SK-N-SH (cell line): ENCODE measurements at regions not wholly inside any gene's neighbourhood (a gene's known extent, or its start where the extent isn't known, plus 50 kb on each side); places are given as distances from the start of the nearest gene placed in this dataset.

Source experiments
- CTCF ChIA-PET: fragments of 300-600, 350-600 bp; formaldehyde crosslinking; extraction: SDS; loops from one replicate; lab custom pipeline; 2021; lab: Yijun Ruan, JAX
- POLR2A ChIA-PET: fragments of 350-600 bp; sonication (Branson Sonifier 250); formaldehyde crosslinking; extraction: SDS; loops from one replicate; lab custom pipeline; 2020; ENCODE audit warnings: antibody characterized with exemption, inconsistent platforms; lab: Yijun Ruan, JAX
- DNase-seq: peaks from one replicate; pipeline ENCODE4 v3.0.0; 2012
- H2AFZ ChIP-seq: fragments of 200-600 bp; sonication (generic); 2 replicates; pipeline ENCODE4 v1.8.1; 2016; ENCODE audit warnings: antibody characterized with exemption, mild to moderate bottlenecking, low read depth
- H3F3A ChIP-seq: fragments of 200-600 bp; sonication (generic); replicated peaks from 2 replicates; pipeline ENCODE3; 2016; ENCODE audit warnings: antibody characterized with exemption, mild to moderate bottlenecking; ENCODE audit not compliant: insufficient read depth
- H3K27ac ChIP-seq, 2 experiments: fragments of 200-500 bp in 1 of 2; fragments of 200-600 bp in 1 of 2; sonication (Bioruptor generic) in 1 of 2; sonication (generic), shearing (Covaris generic) in 1 of 2; 2 replicates each; pipeline versions ENCODE4 v1.5.1 to v1.6.1; 2014 to 2016; ENCODE audit warnings: low read depth in 2 of 2, inconsistent platforms in 1 of 2, low read length in 1 of 2, mild to moderate bottlenecking in 1 of 2, mixed read lengths in 1 of 2
- H3K27me3 ChIP-seq: fragments of 200-600 bp; sonication (generic), shearing (Covaris generic); 2 replicates; pipeline ENCODE4 v1.6.1; 2016; ENCODE audit warnings: mixed run types; ENCODE audit not compliant: insufficient read depth
- H3K36me3 ChIP-seq, 2 experiments: fragments of 200-500 bp in 1 of 2; fragments of 200-600 bp in 1 of 2; sonication (Bioruptor generic) in 1 of 2; sonication (generic) in 1 of 2; replicated peaks in 1 of 2; 2 replicates each; pipeline versions ENCODE3 to v1.5.1; 2014 to 2016; ENCODE audit warnings: low read length in 1 of 2, mild to moderate bottlenecking in 1 of 2; ENCODE audit not compliant: insufficient read depth in 2 of 2, control insufficient read depth in 1 of 2
- H3K4me1 ChIP-seq, 2 experiments: fragments of 200-500 bp in 1 of 2; fragments of 200-600 bp in 1 of 2; sonication (Bioruptor generic) in 1 of 2; sonication (generic), shearing (Covaris generic) in 1 of 2; 2 replicates each; pipeline versions ENCODE4 v1.5.1 to v1.6.1; 2014 to 2016; ENCODE audit warnings: low read depth in 1 of 2, low read length in 1 of 2, mixed run types in 1 of 2; ENCODE audit not compliant: insufficient read depth in 2 of 2, control insufficient read depth in 1 of 2
- H3K4me2 ChIP-seq: fragments of 200-600 bp; sonication (generic), shearing (Covaris generic); 2 replicates; pipeline ENCODE4 v1.6.1; 2017; ENCODE audit warnings: mixed run types
- H3K4me3 ChIP-seq, 2 experiments: fragments of 200-500 bp in 1 of 2; fragments of 200-600 bp in 1 of 2; sonication (Bioruptor generic) in 1 of 2; sonication (generic), shearing (Covaris generic) in 1 of 2; 2 replicates each; pipeline versions ENCODE4 v1.5.1 to v1.8.1; 2014 to 2016; ENCODE audit warnings: low read depth in 2 of 2, inconsistent platforms in 1 of 2, low read length in 1 of 2, mild to moderate bottlenecking in 1 of 2, mixed read lengths in 1 of 2, moderate library complexity in 1 of 2
- H3K79me2 ChIP-seq: fragments of 200-600 bp; sonication (generic); 2 replicates; pipeline ENCODE4 v1.8.1; 2017; ENCODE audit warnings: mild to moderate bottlenecking; ENCODE audit not compliant: insufficient read depth
- H3K9ac ChIP-seq: fragments of 200-600 bp; sonication (generic); 2 replicates; pipeline ENCODE4 v1.6.1; 2017; ENCODE audit warnings: mixed run types
- H3K9me2 ChIP-seq: fragments of 200-600 bp; sonication (generic); 2 replicates; pipeline ENCODE4 v1.6.1; 2017; ENCODE audit warnings: mixed run types
- H3K9me3 ChIP-seq: fragments of 200-600 bp; sonication (generic); 2 replicates; pipeline ENCODE4 v1.6.1; 2017; ENCODE audit warnings: mixed run types, mild to moderate bottlenecking, moderate library complexity
- H4K20me1 ChIP-seq: fragments of 200-600 bp; sonication (generic); 2 replicates; pipeline ENCODE4 v1.6.1; 2017; ENCODE audit warnings: mild to moderate bottlenecking, mixed run types; ENCODE audit not compliant: insufficient read depth
- CHD2 ChIP-seq: fragments of 150-350 bp; IDR thresholded peaks from 2 replicates; pipeline ENCODE4 v1.6.1; 2018; ENCODE audit warnings: low read length; ENCODE audit not compliant: partially characterized antibody
- EZH2phosphoT487 ChIP-seq: fragments of 200-600 bp; sonication (generic); IDR thresholded peaks from 2 replicates; pipeline ENCODE4 v1.6.1; 2017; ENCODE audit warnings: low read depth, mixed run types, mild to moderate bottlenecking, antibody characterized with exemption, moderate library complexity, borderline replicate concordance
- FOXJ3 ChIP-seq: sonication (generic); formaldehyde crosslinking; IDR thresholded peaks from 2 replicates; pipeline ENCODE4 v1.5.1; 2020; ENCODE audit warnings: mild to moderate bottlenecking, missing genetic modification reagents
- GATA2 ChIP-seq: sonication (generic); formaldehyde crosslinking; IDR thresholded peaks from 2 replicates; pipeline ENCODE4 v1.5.0; 2020; ENCODE audit warnings: mild to moderate bottlenecking, missing genetic modification reagents
- IRF3 ChIP-seq: fragments of 150-350 bp; IDR thresholded peaks from 2 replicates; pipeline ENCODE4 v1.6.1; 2016; ENCODE audit warnings: mild to moderate bottlenecking, low read depth, low read length
- JUND ChIP-seq: IDR thresholded peaks from 2 replicates; pipeline ENCODE4 v1.4.0; 2012
- MXI1 ChIP-seq: IDR thresholded peaks from 2 replicates; pipeline ENCODE4 v1.6.1; 2012; ENCODE audit warnings: mild to moderate bottlenecking, low read depth, low read length, improper control_type of control experiment
- NRF1 ChIP-seq: IDR thresholded peaks from 2 replicates; pipeline ENCODE4 v1.6.1; 2012; ENCODE audit warnings: low read depth, mild to moderate bottlenecking, low read length
- POLR2AphosphoS5 ChIP-seq: IDR thresholded peaks from 2 replicates; pipeline ENCODE4 v1.6.1; 2012; ENCODE audit warnings: low read depth, low read length
- RAD21 ChIP-seq: IDR thresholded peaks from 2 replicates; pipeline ENCODE4 v1.6.1; 2012; ENCODE audit warnings: mild to moderate bottlenecking, low read length
- RCOR1 ChIP-seq: fragments of 150-350 bp; IDR thresholded peaks from 2 replicates; pipeline ENCODE4 v1.6.1; 2017; ENCODE audit warnings: antibody characterized with exemption, low read length
- REST ChIP-seq: IDR thresholded peaks from 2 replicates; pipeline ENCODE4 v1.6.1; 2012; ENCODE audit warnings: mild to moderate bottlenecking, low read depth, low read length, moderate library complexity
- RFX5 ChIP-seq: IDR thresholded peaks from 2 replicates; pipeline ENCODE4 v1.6.1; 2012; ENCODE audit warnings: mild to moderate bottlenecking, improper control_type of control experiment, low read length
- SIN3A ChIP-seq: IDR thresholded peaks from 2 replicates; pipeline ENCODE4 v1.6.1; 2012; ENCODE audit warnings: low read depth, mild to moderate bottlenecking, low read length, moderate library complexity, borderline replicate concordance
- SMC3 ChIP-seq: IDR thresholded peaks from 2 replicates; pipeline ENCODE4 v1.6.1; 2012; ENCODE audit warnings: low read depth, low read length, improper control_type of control experiment
- TAF1 ChIP-seq: IDR thresholded peaks from 2 replicates; pipeline ENCODE4 v1.6.1; 2012; ENCODE audit warnings: low read depth, mild to moderate bottlenecking, low read length, moderate library complexity, borderline replicate concordance
- TCF12 ChIP-seq: IDR thresholded peaks from 2 replicates; pipeline ENCODE4 v1.4.0; 2012
- TEAD4 ChIP-seq: IDR thresholded peaks from 2 replicates; pipeline ENCODE4 v1.4.0; 2012; ENCODE audit warnings: mild to moderate bottlenecking, borderline replicate concordance; ENCODE audit not compliant: insufficient read depth
- USF1 ChIP-seq: IDR thresholded peaks from 2 replicates; pipeline ENCODE4 v1.4.0; 2012; ENCODE audit warnings: low read depth, borderline replicate concordance
- USF2 ChIP-seq: fragments of 150-350 bp; IDR thresholded peaks from 2 replicates; pipeline ENCODE4 v1.6.1; 2017; ENCODE audit warnings: antibody characterized with exemption, low read length, low read depth, borderline replicate concordance
- ZBTB33 ChIP-seq: IDR thresholded peaks from 2 replicates; pipeline ENCODE4 v1.4.0; 2012; ENCODE audit warnings: low read depth, borderline replicate concordance
- WGBS: methylation state at CpG from one replicate; pipeline ENCODE4 v1.1.6; 2017; ENCODE audit warnings: low lambda C conversion rate; 5-methylcytosine and 5-hydroxymethylcytosine counted together

GRCh38 chr12:126684703-126685102 lies 1582.3 kb upstream of the TMEM132C start:
- ChIA-PET CTCF (no interaction called here), POLR2A (no interaction called here)
- no peaks in the 10 kb centered on the region for H3K9me2 ChIP-seq
- H3K27me3 ChIP-seq = no peaks in the 10 kb centered on the region
- H3K9ac ChIP-seq = no peak overlapping the region
- TF ChIP-seq USF1 = no peak
- TF ChIP-seq TCF12 = no peak
- TF ChIP-seq FOXJ3 (CRISPR knock-in tag) = no peak
- no peak for TF ChIP-seq REST
- no peak for TF ChIP-seq MXI1
- TF ChIP-seq USF2 = no peak
- no peak for TF ChIP-seq RAD21
- TF ChIP-seq TEAD4 = no peak
- TF ChIP-seq SMC3 = no peak
- no peak for TF ChIP-seq POLR2AphosphoS5
- no peak for TF ChIP-seq CHD2
- TF ChIP-seq RFX5 = no peak
- no peak for TF ChIP-seq GATA2 (CRISPR knock-in tag)
- H3K36me3 ChIP-seq = no peaks in the 10 kb centered on the region
- no peak overlapping the region for H3K4me3 ChIP-seq
- H3K79me2 ChIP-seq = no peaks in the 10 kb centered on the region
- no peaks in the 10 kb centered on the region for H3F3A ChIP-seq
- H4K20me1 ChIP-seq = no peaks in the 10 kb centered on the region
- no peak overlapping the region for H3K4me2 ChIP-seq
- no peaks in the 10 kb centered on the region for H3K4me1 ChIP-seq
- H2AFZ ChIP-seq = no peak overlapping the region
- no peak overlapping the region for H3K27ac ChIP-seq
- WGBS = 8% methylated on average over 1 of the region's 1 CpG
- H3K9me3 ChIP-seq = no peaks in the 10 kb centered on the region
- no peak for DNase-seq

- H3K4me1 ChIP-seq = no peaks in the 10 kb centered on the region
- no peaks in the 10 kb centered on the region for H3K36me3 ChIP-seq
- H3K27ac ChIP-seq = no peak overlapping the region
- H3K9me3 ChIP-seq = no peaks in the 10 kb centered on the region
- no peaks in the 10 kb centered on the region for H3F3A ChIP-seq
- DNase-seq = no peak
- no peaks in the 10 kb centered on the region for H4K20me1 ChIP-seq
- H3K79me2 ChIP-seq = no peaks in the 10 kb centered on the region
- ChIA-PET CTCF (no interaction called here), POLR2A (no interaction called here)
- no peaks in the 10 kb centered on the region for H3K27me3 ChIP-seq
- H3K4me3 ChIP-seq = no peak overlapping the region
- H3K9me2 ChIP-seq = no peaks in the 10 kb centered on the region
- 20% methylated on average over 1 of the region's 1 CpG for WGBS
- no peak overlapping the region for H3K4me2 ChIP-seq
- H3K9ac ChIP-seq = no peak overlapping the region
- H2AFZ ChIP-seq = no peak overlapping the region
- TF ChIP-seq RCOR1 (no peak), NRF1 (no peak), SIN3A (no peak), JUND (no peak), EZH2phosphoT487 (no peak), IRF3 (no peak), ZBTB33 (no peak), TAF1 (no peak)
Observed at GRCh38 chr12:126685636-126686035, 1581.3 kb upstream of the TMEM132C start.
